ENCODE measurements at regions not wholly inside any gene's neighbourhood (a gene's known extent, or its start where the extent isn't known, plus 50 kb on each side); places are given as distances from the start of the nearest gene placed in this dataset.

DNA sequence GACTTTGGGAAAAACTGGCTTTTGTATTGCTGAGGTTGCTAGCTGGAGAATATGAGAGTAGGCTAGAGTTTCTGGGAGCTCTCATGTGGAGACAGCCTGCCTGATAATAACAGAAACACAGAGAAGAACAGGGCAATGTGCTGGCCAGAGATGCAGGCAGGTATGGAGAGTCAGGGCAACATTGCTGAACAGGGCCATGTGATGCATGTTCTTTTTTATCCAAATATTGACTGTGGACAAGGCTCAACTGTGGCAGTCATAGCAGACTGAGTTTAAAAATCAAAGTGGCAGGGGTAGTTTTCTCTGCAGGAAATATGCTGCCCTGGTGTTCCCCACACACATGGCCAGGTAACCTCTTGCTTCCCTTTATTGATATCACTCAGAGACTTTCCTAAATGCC is 381.1 kb downstream of the RASEF start:
- H3K4me3 ChIP-seq (ENCODE audit: low read length) = no peak overlapping the region
- TF ChIP-seq, protein P1, sequence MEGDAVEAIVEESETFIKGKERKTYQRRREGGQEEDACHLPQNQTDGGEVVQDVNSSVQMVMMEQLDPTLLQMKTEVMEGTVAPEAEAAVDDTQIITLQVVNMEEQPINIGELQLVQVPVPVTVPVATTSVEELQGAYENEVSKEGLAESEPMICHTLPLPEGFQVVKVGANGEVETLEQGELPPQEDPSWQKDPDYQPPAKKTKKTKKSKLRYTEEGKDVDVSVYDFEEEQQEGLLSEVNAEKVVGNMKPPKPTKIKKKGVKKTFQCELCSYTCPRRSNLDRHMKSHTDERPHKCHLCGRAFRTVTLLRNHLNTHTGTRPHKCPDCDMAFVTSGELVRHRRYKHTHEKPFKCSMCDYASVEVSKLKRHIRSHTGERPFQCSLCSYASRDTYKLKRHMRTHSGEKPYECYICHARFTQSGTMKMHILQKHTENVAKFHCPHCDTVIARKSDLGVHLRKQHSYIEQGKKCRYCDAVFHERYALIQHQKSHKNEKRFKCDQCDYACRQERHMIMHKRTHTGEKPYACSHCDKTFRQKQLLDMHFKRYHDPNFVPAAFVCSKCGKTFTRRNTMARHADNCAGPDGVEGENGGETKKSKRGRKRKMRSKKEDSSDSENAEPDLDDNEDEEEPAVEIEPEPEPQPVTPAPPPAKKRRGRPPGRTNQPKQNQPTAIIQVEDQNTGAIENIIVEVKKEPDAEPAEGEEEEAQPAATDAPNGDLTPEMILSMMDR (IDR thresholded peaks at IDR 0.05; ENCODE audit: insufficient read depth, low read depth, low read length, missing control alignments) = no peak
- DNase-seq (ENCODE audit: low read depth) = no peak

DNA sequence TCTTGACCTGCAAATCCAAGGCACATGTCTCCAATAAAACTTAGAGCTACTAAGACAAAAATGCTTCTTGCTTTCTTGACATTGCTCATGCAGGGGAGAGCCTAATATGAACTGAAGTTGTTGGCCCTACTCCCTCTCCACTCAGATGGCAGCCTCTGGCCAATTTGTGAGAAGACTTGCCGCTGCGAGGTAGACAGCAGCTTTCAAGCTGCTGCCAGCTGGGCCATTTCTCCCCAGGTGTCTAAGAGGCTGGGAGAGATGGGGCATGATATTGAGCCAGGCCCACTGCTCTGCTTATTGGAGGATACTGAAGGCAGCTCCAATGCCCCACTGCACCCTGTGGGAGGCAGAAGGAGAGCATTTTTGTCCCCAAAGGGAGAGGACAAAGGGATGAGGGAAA is 380.5 kb downstream of the RASEF start:
- H3K4me3 ChIP-seq (ENCODE audit: low read length) = no peak overlapping the region
- no peak for DNase-seq (ENCODE audit: low read depth)
- TF ChIP-seq, protein P1 (IDR thresholded peaks at IDR 0.05; ENCODE audit: insufficient read depth, low read depth, low read length, missing control alignments) = no peak

DNA sequence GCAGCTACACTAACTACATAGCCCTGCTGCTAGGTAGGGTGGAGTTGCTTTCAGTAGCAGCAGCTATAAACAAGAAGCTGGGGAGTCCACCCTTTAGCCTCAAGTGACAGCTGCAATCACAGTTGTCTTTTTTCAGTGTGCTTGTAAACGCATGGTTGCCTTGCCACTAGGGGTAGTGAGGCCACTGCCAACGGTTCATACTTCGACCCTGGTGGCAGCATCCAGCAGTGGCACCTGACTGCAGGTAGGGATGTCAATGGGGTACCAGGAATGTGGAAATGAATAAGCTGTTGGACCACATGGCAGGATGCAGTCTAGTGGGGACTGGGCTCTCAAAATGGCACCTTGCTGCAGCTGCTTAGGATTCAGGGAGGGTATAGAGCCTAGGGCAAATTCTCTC is 367.2 kb downstream of the RASEF start:
- DNase-seq (ENCODE audit: low read depth) = no peak
- TF ChIP-seq, protein P1 (IDR thresholded peaks at IDR 0.05; ENCODE audit: insufficient read depth, low read depth, low read length, missing control alignments) = no peak

DNA sequence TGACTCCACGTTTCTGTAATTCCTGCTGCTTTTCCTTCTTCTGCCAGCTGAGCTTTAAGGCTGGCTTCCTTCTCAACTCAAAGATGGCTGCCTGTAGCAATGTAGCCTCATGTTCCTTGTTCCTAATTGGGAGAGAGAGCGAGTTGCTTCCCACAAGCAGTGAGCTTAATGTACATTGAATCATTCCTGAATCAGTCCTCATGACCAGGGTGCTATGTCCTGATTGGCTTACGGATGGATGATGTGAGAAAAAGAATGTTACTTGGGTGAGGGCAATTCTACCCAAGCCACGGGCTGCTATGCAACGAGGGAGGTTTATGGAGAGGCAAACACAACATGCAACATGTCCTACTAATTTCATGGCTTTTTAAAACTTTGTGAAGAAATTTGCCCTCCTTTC is 356.2 kb downstream of the RASEF start:
- DNase-seq (ENCODE audit: low read depth) = no peak
- TF ChIP-seq, protein P1 (IDR thresholded peaks at IDR 0.05; ENCODE audit: insufficient read depth, low read depth, low read length, missing control alignments) = no peak
- H3K4me3 ChIP-seq (ENCODE audit: low read length) = no peak overlapping the region

More for the DNA sequence above, 367.2 kb downstream of the RASEF start:
- no peak overlapping the region for H3K4me3 ChIP-seq (ENCODE audit: low read length)

DNA sequence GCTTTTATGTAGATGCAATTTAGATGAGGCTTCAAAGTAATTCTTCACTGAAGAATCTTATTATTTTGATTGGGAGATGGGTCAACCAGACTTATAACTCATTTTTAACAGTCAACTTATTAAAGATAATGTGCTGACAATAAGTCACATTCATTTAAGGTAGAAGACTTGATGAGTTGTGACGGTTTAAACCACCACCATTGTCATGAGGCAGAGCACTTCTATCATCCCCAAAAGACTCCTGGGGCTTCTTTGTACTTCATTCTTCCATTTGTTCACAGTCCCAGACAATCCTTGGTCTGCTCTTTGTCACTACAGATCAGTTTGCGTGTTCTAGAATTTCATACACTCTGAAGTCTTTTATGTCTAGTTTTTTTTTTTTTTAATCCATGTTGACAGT is 346.1 kb downstream of the RASEF start:
- H3K4me3 ChIP-seq (ENCODE audit: low read length) = no peak overlapping the region
- TF ChIP-seq, protein P1 (IDR thresholded peaks at IDR 0.05; ENCODE audit: insufficient read depth, low read depth, low read length, missing control alignments) = no peak
- no peak for DNase-seq (ENCODE audit: low read depth)

DNA sequence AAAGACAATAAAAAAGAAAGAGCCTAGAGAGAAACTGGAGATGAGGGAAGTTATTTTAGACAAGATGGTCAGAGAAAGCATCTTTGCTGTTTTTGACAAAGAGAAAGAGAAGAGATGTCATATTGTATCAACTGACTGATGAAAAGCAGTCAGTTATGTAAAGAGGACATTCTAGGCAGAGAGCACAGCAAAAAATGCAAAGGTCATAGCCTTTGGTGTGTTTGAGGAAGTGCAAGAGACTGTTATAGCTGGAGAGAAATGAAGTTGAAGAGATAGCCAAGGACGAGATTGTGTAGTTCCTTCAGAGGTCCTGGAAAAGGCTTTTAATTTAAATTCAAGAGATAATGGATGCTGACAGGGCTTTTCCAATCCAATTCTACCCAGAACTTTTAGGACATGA is 342.4 kb downstream of the RASEF start:
- no peak overlapping the region for H3K4me3 ChIP-seq (ENCODE audit: low read length)
- no peak for DNase-seq (ENCODE audit: low read depth)
- TF ChIP-seq, protein P1 (IDR thresholded peaks at IDR 0.05; ENCODE audit: insufficient read depth, low read depth, low read length, missing control alignments) = no peak

DNA sequence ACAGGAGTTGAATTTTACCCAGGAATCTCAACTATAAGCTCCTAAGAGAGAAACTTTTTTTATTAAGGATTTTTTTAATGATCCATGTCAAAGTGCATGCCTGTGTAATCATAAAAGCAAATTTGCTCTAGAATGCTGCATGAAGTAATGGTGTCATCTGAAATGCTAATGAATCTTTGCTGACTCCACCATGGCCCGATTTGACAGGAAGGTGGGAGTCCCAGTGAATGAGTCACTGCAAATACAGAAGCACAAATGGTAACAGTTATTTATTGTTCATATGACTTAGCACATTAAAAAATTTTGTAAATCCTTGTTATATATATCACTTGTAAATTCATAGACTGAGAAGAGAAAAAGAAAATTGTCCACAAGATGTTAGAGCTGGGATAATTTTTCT is 341.3 kb downstream of the RASEF start:
- TF ChIP-seq, protein P1 (IDR thresholded peaks at IDR 0.05; ENCODE audit: insufficient read depth, low read depth, low read length, missing control alignments) = no peak
- peak; percentile 21 for DNase-seq (ENCODE audit: low read depth)
- no peak overlapping the region for H3K4me3 ChIP-seq (ENCODE audit: low read length)

Data from epithelial cell of esophagus (primary cell).